NCI-H2196 treated with DMSO at 0.1 percent for 48 hours (cell line): ENCODE measurements at regions not wholly inside any gene's neighbourhood (a gene's known extent, or its start where the extent isn't known, plus 50 kb on each side); places are given as distances from the start of the nearest gene placed in this dataset.
"Not testable (repeated sequence)": the region's sequence is repeated elsewhere in the genome, so short reads cannot be mapped to it uniquely, and the experiment has no call there.

Experiments used
- DNase-seq: peaks from one replicate; lab custom pipeline; 2025; ENCODE audit not compliant: unreplicated experiment; lab: John Stamatoyannopoulos, UW

GRCh38 chr11:37497326-37497725 is 899.3 kb upstream of the RAG2 start:
- DNase-seq = no peak

GRCh38 chr11:37496201-37496600 is 898.2 kb upstream of the RAG2 start:
- no peak for DNase-seq

GRCh38 chr11:37484298-37484697 is 886.3 kb upstream of the RAG2 start:
- DNase-seq = no peak

GRCh38 chr11:37483761-37484160 is 885.7 kb upstream of the RAG2 start:
- DNase-seq = no peak

GRCh38 chr11:37474889-37475288 is 876.9 kb upstream of the RAG2 start:
- DNase-seq = no peak

- DNase-seq = no peak
These were observed 870.3 kb upstream of the RAG2 start for GRCh38 chr11:37468344-37468743.

GRCh38 chr11:37465221-37465620 is 867.2 kb upstream of the RAG2 start:
- DNase-seq = no peak

- no peak for DNase-seq
These were observed 861.4 kb upstream of the RAG2 start for GRCh38 chr11:37459456-37459855.

GRCh38 chr11:37456746-37457145 is 858.7 kb upstream of the RAG2 start:
- no peak for DNase-seq

GRCh38 chr11:37451903-37452302 is 853.9 kb upstream of the RAG2 start:
- no peak for DNase-seq

- DNase-seq = no peak
These were observed 852.6 kb upstream of the RAG2 start for GRCh38 chr11:37450613-37451012.

- DNase-seq = no peak
These were observed 851.1 kb upstream of the RAG2 start for GRCh38 chr11:37449146-37449545.

GRCh38 chr11:37442576-37442975 is 844.5 kb upstream of the RAG2 start:
- no peak for DNase-seq

- DNase-seq = not testable (repeated sequence)
These were observed 833.7 kb upstream of the RAG2 start for GRCh38 chr11:37431633-37432230.

GRCh38 chr11:37430966-37431632 is 833.1 kb upstream of the RAG2 start:
- not testable (repeated sequence) for DNase-seq

- no peak for DNase-seq
These were observed 824.5 kb upstream of the RAG2 start for GRCh38 chr11:37422511-37422910.

GRCh38 chr11:37411289-37411688 is 813.3 kb upstream of the RAG2 start:
- no peak for DNase-seq

GRCh38 chr11:37409124-37409523 is 811.1 kb upstream of the RAG2 start:
- no peak for DNase-seq

GRCh38 chr11:37407461-37407860 is 809.4 kb upstream of the RAG2 start:
- no peak for DNase-seq

GRCh38 chr11:37406651-37407050 is 808.6 kb upstream of the RAG2 start:
- DNase-seq = no peak

GRCh38 chr11:37404231-37404630 is 806.2 kb upstream of the RAG2 start:
- no peak for DNase-seq

- no peak for DNase-seq
These were observed 804.6 kb upstream of the RAG2 start for GRCh38 chr11:37402663-37403062.
